Gastroesophageal sphincter (tissue), 4 donors: ENCODE measurements at regions not wholly inside any gene's neighbourhood (a gene's known extent, or its start where the extent isn't known, plus 50 kb on each side); places are given as distances from the start of the nearest gene placed in this dataset.
"Not testable (repeated sequence)": the region's sequence is repeated elsewhere in the genome, so short reads cannot be mapped to it uniquely, and the experiment has no call there.

Experiments used
- ATAC-seq: fragments of 150-250 bp; one replicate; pipeline ENCODE4 v1.9.1; 2016; ENCODE audit warnings: mild to moderate bottlenecking, moderate library complexity
- H3K27ac ChIP-seq, 4 donors: fragments of 200-600 bp; sonication (generic) in 3 of 4; 1 replicate in 3 of 4; 2 replicates in 1 of 4; pipeline ENCODE4 v1.5.1; 2016 to 2019
- H3K27me3 ChIP-seq: fragments of 200-600 bp; sonication (generic); one replicate; pipeline ENCODE4 v1.5.1; 2019
- H3K36me3 ChIP-seq, 2 donors: fragments of 200-600 bp; sonication (generic); one replicate each; pipeline ENCODE4 v1.5.1; 2019; ENCODE audit warnings: control low read depth in 1 of 2
- H3K4me1 ChIP-seq, 3 donors: fragments of 200-600 bp; sonication (generic); 1 replicate in 2 of 3; 2 replicates in 1 of 3; pipeline ENCODE4 v1.5.1; 2016 to 2019; ENCODE audit warnings: control low read depth in 2 of 3
- H3K4me3 ChIP-seq, 2 donors: fragments of 200-600 bp; sonication (generic); one replicate each; pipeline ENCODE4 v1.5.1; 2019; ENCODE audit warnings: mild to moderate bottlenecking in 1 of 2, moderate library complexity in 1 of 2
- H3K9me3 ChIP-seq, 3 donors: fragments of 200-600 bp; sonication (generic); one replicate each; pipeline ENCODE4 v1.5.1; 2017 to 2019; ENCODE audit warnings: control low read depth in 2 of 3
- EP300 ChIP-seq: sonication (generic); formaldehyde crosslinking; IDR thresholded peaks from one replicate; pipeline ENCODE4 v1.6.1; 2017; ENCODE audit warnings: antibody characterized with exemption, mild to moderate bottlenecking
- POLR2A ChIP-seq, 2 donors: fragments of 450-650 bp; IDR thresholded peaks; one replicate each; pipeline ENCODE4 v1.6.1; 2017; ENCODE audit warnings: antibody characterized with exemption in 2 of 2, mild to moderate bottlenecking in 2 of 2, moderate library complexity in 1 of 2
- POLR2AphosphoS5 ChIP-seq: sonication (generic); formaldehyde crosslinking; IDR thresholded peaks from one replicate; pipeline ENCODE4 v1.6.1; 2017; ENCODE audit warnings: antibody characterized with exemption
- WGBS, 2 donors: methylation state at CpG; one replicate each; pipeline ENCODE4 v1.1.5; 2018; ENCODE audit warnings: low coverage in 1 of 2; 5-methylcytosine and 5-hydroxymethylcytosine counted together
- TF ChIP-seq, protein P1 (sequence below), 4 experiments: fragments of 200-600 bp in 2 of 4; fragments of 450-650 bp in 2 of 4; sonication (generic) in 1 of 4; IDR thresholded peaks; one replicate each; pipeline ENCODE4 v1.5.1; 2017 to 2019; ENCODE audit warnings: antibody characterized with exemption in 4 of 4, mild to moderate bottlenecking in 2 of 4, moderate library complexity in 2 of 4

DNA sequence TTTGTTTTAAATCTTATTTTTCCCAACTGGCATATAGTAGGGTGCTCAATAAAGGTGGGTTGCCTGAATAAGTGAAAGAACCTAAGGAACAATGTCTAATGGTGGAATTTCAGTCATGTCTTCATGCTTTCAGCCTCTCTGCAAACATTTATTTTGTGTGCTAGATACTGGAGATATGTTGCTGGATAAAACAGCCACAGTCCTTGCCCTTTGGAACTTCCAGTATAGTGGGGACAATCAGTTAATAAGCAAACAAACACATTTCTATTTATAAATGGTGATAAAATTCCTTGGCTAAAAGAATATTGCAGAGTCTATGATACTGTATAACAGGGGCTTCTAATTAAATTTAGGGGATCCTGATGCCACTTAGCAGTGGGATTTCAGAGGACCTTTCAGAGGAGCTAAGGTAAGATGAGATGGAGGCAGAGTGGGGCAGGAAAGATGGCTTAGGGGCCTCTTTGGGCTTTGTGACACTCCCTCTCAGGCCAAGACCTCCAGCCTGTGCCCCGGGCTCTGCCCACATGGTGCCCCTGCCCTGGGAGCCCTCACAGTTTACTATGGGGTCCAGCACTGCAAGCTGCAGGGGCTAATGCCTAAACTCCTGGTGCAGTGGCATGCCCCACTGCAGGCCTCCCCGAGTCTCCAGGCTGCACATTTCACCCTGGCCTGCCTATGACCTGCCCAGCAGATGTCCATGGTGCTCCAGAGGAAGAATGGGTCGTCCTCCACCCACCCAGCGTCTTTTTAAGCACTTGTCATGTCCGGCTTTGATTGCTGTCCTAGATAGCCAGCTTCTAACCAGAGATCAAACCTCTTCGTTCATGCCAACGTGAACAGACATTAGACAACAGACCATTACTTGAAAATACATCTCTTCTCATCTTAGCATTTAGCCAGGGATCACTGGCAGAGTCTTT is 61.6 kb upstream of the PRR23C start:
- Histone ChIP-seq H3K36me3 (no peaks in the 10 kb centered on the region), H3K4me1 (no peaks in the 10 kb centered on the region), H3K27ac (no peak overlapping the region), H3K4me3 (no peak overlapping the region), H3K9me3 (no peaks in the 10 kb centered on the region), H3K27me3 (peaks cover 27% of the 10 kb centered on the region)
- TF ChIP-seq EP300 = no peak
- TF ChIP-seq, protein P1, sequence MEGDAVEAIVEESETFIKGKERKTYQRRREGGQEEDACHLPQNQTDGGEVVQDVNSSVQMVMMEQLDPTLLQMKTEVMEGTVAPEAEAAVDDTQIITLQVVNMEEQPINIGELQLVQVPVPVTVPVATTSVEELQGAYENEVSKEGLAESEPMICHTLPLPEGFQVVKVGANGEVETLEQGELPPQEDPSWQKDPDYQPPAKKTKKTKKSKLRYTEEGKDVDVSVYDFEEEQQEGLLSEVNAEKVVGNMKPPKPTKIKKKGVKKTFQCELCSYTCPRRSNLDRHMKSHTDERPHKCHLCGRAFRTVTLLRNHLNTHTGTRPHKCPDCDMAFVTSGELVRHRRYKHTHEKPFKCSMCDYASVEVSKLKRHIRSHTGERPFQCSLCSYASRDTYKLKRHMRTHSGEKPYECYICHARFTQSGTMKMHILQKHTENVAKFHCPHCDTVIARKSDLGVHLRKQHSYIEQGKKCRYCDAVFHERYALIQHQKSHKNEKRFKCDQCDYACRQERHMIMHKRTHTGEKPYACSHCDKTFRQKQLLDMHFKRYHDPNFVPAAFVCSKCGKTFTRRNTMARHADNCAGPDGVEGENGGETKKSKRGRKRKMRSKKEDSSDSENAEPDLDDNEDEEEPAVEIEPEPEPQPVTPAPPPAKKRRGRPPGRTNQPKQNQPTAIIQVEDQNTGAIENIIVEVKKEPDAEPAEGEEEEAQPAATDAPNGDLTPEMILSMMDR (IDR thresholded peaks at IDR 0.05) = no peak
- TF ChIP-seq POLR2A (IDR thresholded peaks at IDR 0.05) = no peak
- no peak for TF ChIP-seq POLR2AphosphoS5
- 68 to 88% methylated on average over 3 to 6 of the region's 7 CpGs for WGBS, 2 donors
- ATAC-seq = no peak

DNA sequence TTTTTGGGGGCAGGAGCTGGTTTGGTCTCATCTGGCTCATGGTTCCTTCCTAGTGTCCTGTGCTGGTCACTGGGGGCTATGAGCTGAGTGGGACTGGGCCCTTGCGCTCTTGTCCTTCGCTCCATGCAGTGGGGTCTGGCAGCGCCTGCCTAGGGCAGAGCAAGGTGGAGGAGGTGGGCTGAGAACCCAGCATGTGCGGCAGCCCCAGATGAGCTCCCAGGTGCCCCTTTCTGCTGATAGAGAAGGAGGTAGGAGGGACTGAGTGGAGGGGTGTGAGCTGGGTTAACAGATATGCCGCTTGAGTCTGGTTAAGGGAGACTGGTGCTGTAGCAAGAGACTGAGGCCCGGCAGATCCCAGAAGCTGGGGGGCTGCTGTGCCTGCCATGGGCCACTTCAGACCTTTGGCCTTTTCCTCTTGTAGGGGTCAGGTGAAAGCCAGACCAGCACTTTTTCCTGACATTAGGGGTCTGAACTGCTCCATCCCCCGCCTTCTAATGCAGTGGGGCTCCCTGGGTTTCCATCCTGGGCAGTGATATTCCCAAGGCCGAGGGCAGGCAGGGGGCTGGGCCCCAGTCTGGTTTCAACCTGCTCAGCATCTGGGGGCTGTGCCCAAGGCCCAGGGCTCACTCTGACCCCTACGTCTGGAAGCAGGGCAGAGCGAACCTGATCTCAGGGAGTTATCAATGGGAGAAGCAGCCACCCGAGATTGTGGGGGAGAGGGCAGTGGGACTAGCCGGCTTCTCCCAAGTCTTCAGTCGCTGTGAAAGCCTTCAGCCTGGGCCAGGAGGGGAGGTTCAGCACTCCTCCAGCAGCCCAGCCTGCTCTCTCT is 62.9 kb upstream of the PRR23C start:
- ATAC-seq = no peak
- Histone ChIP-seq H3K9me3 (no peaks in the 10 kb centered on the region), H3K4me1 (no peaks in the 10 kb centered on the region), H3K36me3 (no peaks in the 10 kb centered on the region), H3K4me3 (no peak overlapping the region), H3K27me3 (peaks cover 29% of the 10 kb centered on the region), H3K27ac (no peak overlapping the region)
- WGBS, 2 donors = 80% methylated on average over 1 of the region's 13 CpGs; no CpG with 5 or more reads in 1 of the 2 donors
- TF ChIP-seq EP300 (no peak), POLR2AphosphoS5 (no peak)

DNA sequence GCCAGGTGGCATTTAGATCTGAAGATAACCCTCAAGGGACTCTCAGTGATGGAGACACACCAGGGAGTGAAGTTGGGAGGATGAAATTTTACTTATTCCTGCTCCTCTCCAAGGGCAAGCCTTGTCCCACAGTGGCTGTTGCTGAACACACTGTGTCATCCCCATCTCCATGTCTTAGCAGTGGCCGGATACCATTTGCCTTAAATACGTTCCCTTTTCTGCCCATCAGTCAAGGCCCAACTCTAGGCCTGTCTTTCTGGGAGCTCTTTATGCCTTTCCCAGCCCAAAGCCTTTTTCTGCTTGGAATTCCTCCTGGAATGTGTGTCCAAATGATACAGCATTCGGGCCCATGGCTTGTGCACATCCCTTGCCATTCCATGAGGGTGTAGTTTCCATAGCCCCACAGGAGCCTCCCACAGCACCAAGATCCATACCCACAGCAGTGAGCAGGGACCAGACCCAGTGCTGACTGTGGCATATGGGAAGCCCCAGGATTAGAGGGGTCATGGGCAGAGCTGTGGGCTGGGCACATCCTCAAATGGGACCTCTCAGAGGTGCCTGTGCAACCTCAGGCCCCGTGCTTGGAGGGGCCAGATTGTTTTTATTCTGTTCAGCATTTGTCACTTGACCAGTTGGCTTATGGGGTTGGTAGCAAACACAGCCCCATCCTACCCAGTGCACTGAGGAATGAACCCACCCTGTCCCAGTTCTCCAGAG is 63.7 kb upstream of the PRR23C start:
- TF ChIP-seq POLR2A (IDR thresholded peaks at IDR 0.05) (no peak), EP300 (no peak)
- WGBS, 2 donors = 80% methylated on average over 1 to 2 of the region's 4 CpGs
- no peak overlapping the region for H3K27ac ChIP-seq
- H3K4me1 ChIP-seq = no peaks in the 10 kb centered on the region
- no peak for ATAC-seq
- H3K36me3 ChIP-seq = no peaks in the 10 kb centered on the region
- peaks cover 29% of the 10 kb centered on the region for H3K27me3 ChIP-seq
- no peaks in the 10 kb centered on the region for H3K9me3 ChIP-seq
- no peak overlapping the region for H3K4me3 ChIP-seq

DNA sequence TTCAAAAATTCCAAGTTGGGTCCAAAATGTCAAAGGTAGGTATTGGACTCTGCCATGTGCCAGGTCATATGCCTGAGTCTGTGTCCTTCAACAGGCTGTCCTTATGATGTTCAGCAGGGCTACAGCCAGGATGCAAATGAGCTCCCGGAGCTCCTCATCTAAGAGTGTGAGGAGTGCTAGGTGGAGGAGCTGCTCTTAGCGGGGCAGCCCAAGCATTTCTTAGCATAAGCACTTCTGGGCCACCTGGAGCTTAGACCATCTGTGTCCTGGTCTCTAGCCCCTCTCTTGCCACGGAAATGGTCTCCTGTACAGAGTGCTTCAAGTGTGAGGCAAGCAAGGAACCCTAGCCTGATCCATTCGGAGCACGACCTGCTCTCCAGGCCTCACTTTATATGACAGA is 64.6 kb upstream of the PRR23C start:
- H3K36me3 ChIP-seq = no peaks in the 10 kb centered on the region

DNA sequence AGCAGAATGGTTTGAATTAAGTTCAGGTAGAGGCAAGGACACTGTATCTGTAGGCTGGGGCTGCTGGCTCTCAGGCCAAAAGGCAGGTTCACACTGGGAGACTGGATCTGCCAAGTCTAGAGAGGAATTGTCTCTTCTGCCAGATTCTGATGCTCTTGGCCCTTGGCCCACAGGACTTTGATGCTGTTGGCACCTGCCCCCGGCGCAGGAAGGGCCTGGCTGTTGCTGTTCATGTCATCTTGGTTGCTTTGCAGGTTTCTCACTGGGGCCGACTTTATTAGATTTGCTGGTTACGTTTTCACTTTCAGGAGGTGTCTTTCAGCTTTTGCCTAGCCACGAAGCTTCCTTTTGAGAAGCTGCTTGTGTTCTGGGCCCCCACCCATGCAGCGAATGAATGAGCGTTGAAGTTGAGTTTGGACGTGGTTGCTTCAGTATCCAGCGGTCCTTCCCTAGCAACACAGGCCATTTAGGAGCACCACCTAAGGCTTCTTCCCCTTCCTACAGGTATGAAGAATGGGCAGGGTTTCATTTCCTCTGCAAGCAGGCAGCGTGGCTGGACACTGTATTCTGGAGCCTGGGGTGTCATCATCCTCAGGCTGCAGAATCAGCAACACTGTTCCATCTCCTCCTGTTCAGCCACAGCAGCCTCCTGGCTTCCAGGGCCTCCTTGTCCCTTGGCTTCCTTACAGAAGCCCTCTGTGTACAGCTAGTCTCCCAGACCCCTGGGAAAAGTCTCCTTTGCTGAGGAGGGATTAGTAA is 65.6 kb upstream of the PRR23C start:
- TF ChIP-seq, protein P1 (IDR thresholded peaks at IDR 0.05) = no peak
- TF ChIP-seq POLR2AphosphoS5 (no peak), EP300 (no peak), POLR2A (IDR thresholded peaks at IDR 0.05) (no peak)
- Histone ChIP-seq H3K36me3 (no peaks in the 10 kb centered on the region), H3K27me3 (peaks cover 29% of the 10 kb centered on the region), H3K9me3 (no peaks in the 10 kb centered on the region), H3K4me3 (no peak overlapping the region), H3K4me1 (no peaks in the 10 kb centered on the region), H3K27ac (no peak overlapping the region)
- no peak for ATAC-seq
- 55 to 79% methylated on average over 8 to 9 of the region's 10 CpGs for WGBS, 2 donors

More for the DNA sequence above, 64.6 kb upstream of the PRR23C start:
- WGBS, 2 donors = 63 to 72% methylated on average over 3 to 4 of the region's 5 CpGs
- H3K4me1 ChIP-seq = no peaks in the 10 kb centered on the region
- H3K4me3 ChIP-seq = no peak overlapping the region
- no peaks in the 10 kb centered on the region for H3K9me3 ChIP-seq
- no peak overlapping the region for H3K27ac ChIP-seq
- peaks cover 29% of the 10 kb centered on the region for H3K27me3 ChIP-seq
- TF ChIP-seq POLR2AphosphoS5 (no peak), EP300 (no peak), POLR2A (IDR thresholded peaks at IDR 0.05) (no peak)
- TF ChIP-seq, protein P1 (IDR thresholded peaks at IDR 0.05) = no peak
- ATAC-seq = no peak

DNA sequence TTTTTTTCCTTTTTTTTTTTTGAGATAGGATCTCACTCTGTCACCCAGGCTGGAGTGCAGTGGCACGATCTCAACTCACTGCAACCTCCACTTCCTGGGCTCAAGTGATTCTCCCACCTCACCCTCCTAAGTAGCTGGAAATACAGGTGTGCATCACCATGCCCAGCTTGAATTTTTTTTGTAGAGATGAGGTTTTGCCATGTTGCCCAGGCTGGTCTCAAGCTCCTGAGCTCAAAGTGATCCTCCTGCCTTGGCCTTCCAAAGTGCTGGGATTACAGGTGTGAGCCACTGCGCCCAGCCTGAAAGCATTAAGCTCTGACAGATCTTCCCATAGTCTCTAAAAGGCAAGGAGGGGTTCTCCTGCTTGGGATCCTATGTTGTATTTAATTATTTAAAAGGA is 66.2 kb upstream of the PRR23C start:
- 64% methylated on average over 2 of the region's 2 CpGs; no CpG with 5 or more reads in 1 of the 2 donors for WGBS, 2 donors
- not testable (repeated sequence) for H3K27ac ChIP-seq, H3K36me3 ChIP-seq, ATAC-seq, H3K4me1 ChIP-seq, H3K9me3 ChIP-seq, H3K4me3 ChIP-seq
- H3K27me3 ChIP-seq = peaks cover 29% of the 10 kb centered on the region
